GM21381 (cell line): ENCODE measurements at regions not wholly inside any gene's neighbourhood (a gene's known extent, or its start where the extent isn't known, plus 50 kb on each side); places are given as distances from the start of the nearest gene placed in this dataset.

Source experiments
- ATAC-seq: cut with Tn5 transposase; IDR thresholded peaks from one replicate; pipeline ENCODE4 v1.9.1; 2021; ENCODE audit warnings: mild to moderate bottlenecking, moderate library complexity; ENCODE audit not compliant: unreplicated experiment

- ATAC-seq: no peak
These were observed 192.3 kb upstream of the GDNF start for GRCh38 chr5:38032149-38032548.

- ATAC-seq: no peak
These were observed 191.5 kb upstream of the GDNF start for GRCh38 chr5:38031304-38031703.

- ATAC-seq: no peak
These were observed 189.7 kb upstream of the GDNF start for GRCh38 chr5:38029397-38030065.

- no peak for ATAC-seq
These were observed 184.0 kb upstream of the GDNF start for GRCh38 chr5:38023799-38024198.

GRCh38 chr5:38023371-38023770 lies 183.5 kb upstream of the GDNF start:
- no peak for ATAC-seq

- ATAC-seq: no peak
These were observed 182.8 kb upstream of the GDNF start for GRCh38 chr5:38022631-38023030.

GRCh38 chr5:38018016-38018415 lies 178.2 kb upstream of the GDNF start:
- no peak for ATAC-seq

GRCh38 chr5:38013107-38013506 lies 173.3 kb upstream of the GDNF start:
- ATAC-seq: no peak

GRCh38 chr5:38011668-38012188 lies 171.9 kb upstream of the GDNF start:
- no peak for ATAC-seq

- no peak for ATAC-seq
These were observed 170.0 kb upstream of the GDNF start for GRCh38 chr5:38009749-38010358.

- no peak for ATAC-seq
These were observed 168.4 kb upstream of the GDNF start for GRCh38 chr5:38008198-38008597.

- ATAC-seq: no peak
These were observed 159.8 kb upstream of the GDNF start for GRCh38 chr5:37999593-37999992.

GRCh38 chr5:37996918-37997317 lies 157.1 kb upstream of the GDNF start:
- no peak for ATAC-seq

GRCh38 chr5:37994729-37995128 lies 154.9 kb upstream of the GDNF start:
- no peak for ATAC-seq

GRCh38 chr5:37991301-37992299 lies 151.8 kb upstream of the GDNF start:
- no peak for ATAC-seq

- ATAC-seq: no peak
These were observed 150.0 kb upstream of the GDNF start for GRCh38 chr5:37989884-37990283.

GRCh38 chr5:37988454-37989046 lies 148.7 kb upstream of the GDNF start:
- ATAC-seq: no peak

- ATAC-seq: no peak
These were observed 144.5 kb upstream of the GDNF start for GRCh38 chr5:37984300-37984699.

- ATAC-seq: no peak
These were observed 143.6 kb upstream of the GDNF start for GRCh38 chr5:37983463-37983862.

- ATAC-seq: no peak
These were observed 139.7 kb upstream of the GDNF start for GRCh38 chr5:37979559-37979958.

- ATAC-seq: no peak
These were observed 135.7 kb upstream of the GDNF start for GRCh38 chr5:37975531-37975930.
